Dendritic cell treated with granulocyte-macrophage colony-stimulating factor and Interleukin-4, amounts not matched to agents 40 ng/mL and 50 ng/mL, for 4 days (primary cell): ENCODE measurements at regions not wholly inside any gene's neighbourhood (a gene's known extent, or its start where the extent isn't known, plus 50 kb on each side); places are given as distances from the start of the nearest gene placed in this dataset.
"Not testable (repeated sequence)": the region's sequence is repeated elsewhere in the genome, so short reads cannot be mapped to it uniquely, and the experiment has no call there.

ENCODE experiments used
- H3K27ac Mint-ChIP-seq: one replicate; pipeline ENCODE4 v1.8.0; 2022; ENCODE audit warnings: mild to moderate bottlenecking, mixed read lengths
- H3K27me3 Mint-ChIP-seq: one replicate; pipeline ENCODE4 v1.8.0; 2022; ENCODE audit warnings: mild to moderate bottlenecking, mixed read lengths
- H3K36me3 Mint-ChIP-seq: one replicate; pipeline ENCODE4 v1.8.0; 2022; ENCODE audit warnings: low read depth, mixed read lengths
- H3K4me1 Mint-ChIP-seq: one replicate; pipeline ENCODE4 v1.8.0; 2022; ENCODE audit warnings: low read depth, mixed read lengths
- H3K4me3 Mint-ChIP-seq: one replicate; pipeline ENCODE4 v1.8.0; 2022; ENCODE audit warnings: mild to moderate bottlenecking, moderate library complexity, mixed read lengths
- H3K9me3 Mint-ChIP-seq: one replicate; pipeline ENCODE4 v1.8.0; 2022; ENCODE audit warnings: mixed read lengths
- intact Hi-C: fragments of 100-400 bp; cut with micrococcal nuclease; formaldehyde crosslinking; loops from one replicate; pipeline ENCODE4 v1.15.0; 2022

DNA sequence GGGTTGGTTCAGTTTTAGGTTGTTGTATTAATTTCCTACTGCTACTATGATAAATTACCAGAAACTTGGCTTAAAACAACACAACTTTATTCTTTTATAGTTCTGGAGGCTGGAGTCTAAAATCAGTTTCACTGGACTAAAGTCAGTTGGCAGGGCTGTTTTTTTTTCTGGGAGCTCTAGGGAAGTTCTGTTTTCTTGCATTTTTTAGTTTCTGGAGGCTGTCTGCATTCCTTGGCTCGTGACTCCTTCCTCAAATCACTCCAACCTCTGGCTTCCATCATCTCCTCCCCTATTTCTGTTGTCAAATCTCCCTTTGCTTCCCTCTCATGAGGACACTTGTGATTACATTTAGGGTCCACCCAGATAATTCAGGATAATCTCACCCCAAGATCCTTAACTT lies 51.3 kb upstream of the SUB1 start:
- Mint-ChIP-seq H3K4me1 (peaks cover 51% of the 10 kb centered on the region), H3K36me3 (no peaks in the 10 kb centered on the region), H3K27me3 (no peaks in the 10 kb centered on the region), H3K9me3 (peaks cover 8% of the 10 kb centered on the region), H3K27ac (no peak overlapping the region), H3K4me3 (no peak overlapping the region)
- intact Hi-C loops: no loop called here

- Mint-ChIP-seq H3K9me3 (peaks cover 8% of the 10 kb centered on the region), H3K27ac (no peak overlapping the region), H3K36me3 (no peaks in the 10 kb centered on the region), H3K27me3 (no peaks in the 10 kb centered on the region), H3K4me3 (no peak overlapping the region), H3K4me1 (peaks cover 33% of the 10 kb centered on the region)
- intact Hi-C loops: no loop called here
Measured at GRCh38 chr5:32531885-32532520, 53.4 kb upstream of the SUB1 start.

DNA sequence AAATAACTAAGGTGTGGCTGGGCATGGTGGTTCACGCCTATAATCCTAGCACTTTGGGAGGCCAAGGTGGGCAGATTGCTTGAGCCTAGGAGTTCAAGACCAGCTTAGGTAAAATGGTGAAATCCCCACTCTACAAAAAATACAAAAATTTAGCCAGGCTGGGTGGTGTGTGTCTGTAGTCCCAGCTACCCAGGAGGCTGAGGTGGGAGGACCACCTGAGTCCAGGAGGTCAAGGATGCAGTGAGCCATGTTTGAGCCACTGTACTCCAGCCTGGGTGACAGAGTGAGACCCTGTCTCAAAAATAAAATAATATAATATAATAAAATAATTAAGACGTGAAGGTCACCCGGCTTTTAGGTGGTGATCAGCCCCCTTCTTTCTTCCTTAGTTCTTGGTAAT lies 58.0 kb upstream of the SUB1 start:
- not testable (repeated sequence) for H3K27me3 Mint-ChIP-seq, H3K36me3 Mint-ChIP-seq, H3K4me3 Mint-ChIP-seq, H3K9me3 Mint-ChIP-seq
- intact Hi-C loops: loop anchor here (2.0 kb wide), 1 partner anchor 13 kb away; no protein-coding TSS in a partner anchor
- Mint-ChIP-seq H3K4me1 (peaks cover 50% of the 10 kb centered on the region), H3K27ac (peak overlapping the region; percentile 73)

GRCh38 chr5:32526810-32527209 lies 58.5 kb upstream of the SUB1 start:
- Mint-ChIP-seq H3K4me1 (peaks cover 50% of the 10 kb centered on the region), H3K4me3 (no peak overlapping the region), H3K36me3 (no peaks in the 10 kb centered on the region), H3K27me3 (peaks cover 3% of the 10 kb centered on the region), H3K27ac (peak overlapping the region; percentile 73), H3K9me3 (no peaks in the 10 kb centered on the region)
- intact Hi-C loops: loop anchor here (2.0 kb wide), 1 partner anchor 14 kb away; no protein-coding TSS in a partner anchor

DNA sequence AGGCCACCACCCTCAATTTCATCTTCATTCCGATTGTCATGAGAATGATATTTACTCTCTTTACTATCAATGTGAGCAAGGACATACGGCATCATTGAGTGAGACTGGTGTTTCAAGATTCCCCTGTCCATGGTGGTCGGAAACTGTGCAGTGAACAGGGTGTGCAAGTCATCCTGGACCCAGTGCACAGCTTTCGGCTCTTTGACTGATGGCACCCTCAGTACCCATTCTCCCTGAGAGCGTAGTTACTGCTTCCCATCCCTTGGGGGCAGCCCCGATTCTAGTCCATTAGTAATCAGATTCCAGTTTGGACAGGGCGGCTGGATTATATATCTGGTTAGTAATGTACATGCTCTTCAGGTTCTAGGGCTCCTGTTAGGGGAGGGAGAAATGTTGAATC lies 61.7 kb upstream of the SUB1 start:
- intact Hi-C loops: no loop called here
- Mint-ChIP-seq H3K4me3 (no peak overlapping the region), H3K36me3 (no peaks in the 10 kb centered on the region), H3K27ac (no peak overlapping the region), H3K4me1 (peaks cover 56% of the 10 kb centered on the region), H3K27me3 (peaks cover 3% of the 10 kb centered on the region), H3K9me3 (no peaks in the 10 kb centered on the region)

DNA sequence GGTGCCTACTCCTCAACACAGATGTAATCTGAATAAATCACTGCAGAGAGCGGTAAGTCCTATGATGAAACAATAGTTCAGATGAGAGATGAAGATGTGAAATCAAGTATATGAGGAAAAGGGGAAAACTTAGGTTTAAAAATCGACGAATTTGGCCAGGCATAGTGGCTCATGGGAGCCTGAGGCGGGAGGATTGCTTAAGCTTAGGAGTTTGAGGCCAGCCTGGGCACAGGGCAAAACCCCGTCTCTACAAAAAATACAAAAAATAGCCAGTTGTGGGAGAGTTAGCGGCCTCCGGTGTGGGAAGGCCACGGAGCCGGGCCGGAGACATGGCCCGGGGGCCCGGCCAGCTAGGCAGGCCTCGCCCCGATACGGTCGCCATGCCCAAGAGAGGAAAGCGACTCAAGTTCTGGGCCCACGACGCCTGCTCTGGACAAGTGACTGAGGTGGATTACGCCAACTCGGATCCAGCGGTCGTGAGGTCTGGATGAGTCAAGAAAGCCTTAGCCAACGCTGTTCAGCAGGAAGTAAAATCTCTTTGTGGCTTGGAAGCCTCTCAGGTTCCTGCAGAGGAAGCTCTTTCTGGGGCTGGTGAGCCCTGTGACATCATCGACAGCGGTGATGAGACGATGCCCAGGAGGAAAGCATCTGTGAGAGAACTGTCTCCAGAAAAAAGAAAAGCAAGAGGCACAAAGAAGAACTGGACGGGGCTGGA lies 62.8 kb upstream of the SUB1 start:
- H3K36me3 Mint-ChIP-seq: no peaks in the 10 kb centered on the region
- H3K4me1 Mint-ChIP-seq: peaks cover 56% of the 10 kb centered on the region
- peak overlapping the region; percentile 18 for H3K4me3 Mint-ChIP-seq
- peak overlapping the region; percentile 78 for H3K27ac Mint-ChIP-seq
- intact Hi-C loops: no loop called here
- peaks cover 3% of the 10 kb centered on the region for H3K27me3 Mint-ChIP-seq
- no peaks in the 10 kb centered on the region for H3K9me3 Mint-ChIP-seq

- no peaks in the 10 kb centered on the region for H3K36me3 Mint-ChIP-seq
- H3K4me1 Mint-ChIP-seq: peaks cover 49% of the 10 kb centered on the region
- no peak overlapping the region for H3K4me3 Mint-ChIP-seq
- intact Hi-C loops: no loop called here
- no peaks in the 10 kb centered on the region for H3K9me3 Mint-ChIP-seq
- peaks cover 3% of the 10 kb centered on the region for H3K27me3 Mint-ChIP-seq
- H3K27ac Mint-ChIP-seq: no peak overlapping the region
Measured at GRCh38 chr5:32521481-32521880, 63.9 kb upstream of the SUB1 start.

DNA sequence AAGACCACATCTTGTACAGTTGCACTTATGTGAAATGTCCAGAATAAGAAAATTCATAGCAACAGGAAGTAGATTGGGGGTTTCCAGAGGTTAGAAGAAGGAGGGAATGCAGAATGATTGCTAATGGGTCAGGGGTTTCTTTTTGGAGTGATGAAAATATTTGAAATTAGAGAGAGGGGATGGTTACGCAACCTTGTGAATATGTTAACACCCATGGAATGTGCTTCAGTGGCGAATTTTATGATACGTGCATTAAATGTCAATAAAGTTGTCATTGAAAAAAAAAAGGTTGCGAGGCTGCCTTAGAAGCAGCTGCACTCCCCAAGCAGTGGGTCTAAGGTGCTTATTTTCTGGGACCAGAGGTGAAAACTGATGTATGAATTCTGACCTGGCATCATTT lies 64.4 kb upstream of the SUB1 start:
- Mint-ChIP-seq H3K27ac (no peak overlapping the region), H3K9me3 (no peaks in the 10 kb centered on the region)

DNA sequence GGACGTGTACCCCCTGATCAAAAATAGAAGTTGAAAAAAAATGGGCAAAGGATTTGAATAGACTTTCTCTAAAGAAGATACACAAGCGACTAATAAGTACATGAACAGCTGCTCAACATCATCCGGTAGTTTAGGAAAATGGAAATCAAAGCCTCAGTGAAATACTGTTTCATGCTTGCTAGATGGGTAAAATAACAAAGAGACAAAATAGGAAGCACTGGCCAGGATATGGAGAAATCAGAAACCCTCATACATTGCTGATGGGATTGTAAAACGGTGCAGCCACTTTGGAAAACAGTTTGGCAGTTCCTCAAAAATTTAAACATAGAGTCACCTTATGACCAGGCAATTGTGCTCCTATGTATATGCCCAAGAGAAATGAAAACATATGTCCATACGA lies 65.0 kb upstream of the SUB1 start:
- H3K4me1 Mint-ChIP-seq: peaks cover 41% of the 10 kb centered on the region
- no peaks in the 10 kb centered on the region for H3K9me3 Mint-ChIP-seq
- H3K27me3 Mint-ChIP-seq: no peaks in the 10 kb centered on the region
- H3K27ac Mint-ChIP-seq: no peak overlapping the region
- no peak overlapping the region for H3K4me3 Mint-ChIP-seq
- intact Hi-C loops: no loop called here
- no peaks in the 10 kb centered on the region for H3K36me3 Mint-ChIP-seq

More for the DNA sequence above, 64.4 kb upstream of the SUB1 start:
- no peak overlapping the region for H3K4me3 Mint-ChIP-seq
- H3K4me1 Mint-ChIP-seq: peaks cover 47% of the 10 kb centered on the region
- H3K27me3 Mint-ChIP-seq: peaks cover 3% of the 10 kb centered on the region
- intact Hi-C loops: no loop called here
- H3K36me3 Mint-ChIP-seq: no peaks in the 10 kb centered on the region

DNA sequence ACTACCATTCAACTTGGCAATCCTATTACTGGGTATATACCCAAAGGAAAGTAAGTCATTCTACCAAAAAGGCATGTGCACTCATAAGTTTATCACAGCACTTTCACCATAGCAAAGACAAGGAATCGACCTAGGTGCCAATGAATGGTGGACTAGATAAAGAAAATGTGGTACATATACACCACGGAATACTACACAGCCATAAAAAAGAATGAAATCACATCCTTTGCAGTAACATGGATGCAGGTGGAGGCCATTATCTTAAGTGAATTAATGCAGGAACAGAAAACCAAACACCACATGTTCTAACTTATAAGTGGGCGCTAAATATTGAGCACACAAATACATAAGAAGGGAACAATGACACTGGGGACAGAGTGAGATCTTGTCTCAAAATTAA lies 65.8 kb upstream of the SUB1 start:
- H3K36me3 Mint-ChIP-seq: no peaks in the 10 kb centered on the region
- H3K27ac Mint-ChIP-seq: no peak overlapping the region
- no peak overlapping the region for H3K4me3 Mint-ChIP-seq
- intact Hi-C loops: no loop called here
- H3K9me3 Mint-ChIP-seq: no peaks in the 10 kb centered on the region
- H3K27me3 Mint-ChIP-seq: no peaks in the 10 kb centered on the region
- H3K4me1 Mint-ChIP-seq: peaks cover 42% of the 10 kb centered on the region

DNA sequence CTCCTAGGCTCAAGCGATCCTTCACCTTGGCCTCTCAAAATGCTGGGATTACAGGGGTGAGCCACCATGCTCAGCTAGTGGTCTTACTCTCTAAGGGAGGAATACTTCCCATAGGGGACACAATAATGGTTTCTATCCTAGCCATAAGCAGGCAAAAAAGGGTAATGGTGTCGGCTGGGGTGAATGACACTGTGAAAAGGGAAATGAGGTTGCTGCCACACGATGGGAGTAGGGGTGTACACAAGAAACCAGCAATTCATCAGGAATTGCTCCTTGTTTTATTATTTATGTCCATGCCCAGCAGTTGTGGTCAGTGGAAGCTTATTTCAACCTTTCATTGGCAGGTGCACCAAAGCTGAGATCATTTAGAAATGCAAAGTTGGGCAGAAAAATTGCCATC lies 70.3 kb upstream of the ZFR start:
- intact Hi-C loops: no loop called here

DNA sequence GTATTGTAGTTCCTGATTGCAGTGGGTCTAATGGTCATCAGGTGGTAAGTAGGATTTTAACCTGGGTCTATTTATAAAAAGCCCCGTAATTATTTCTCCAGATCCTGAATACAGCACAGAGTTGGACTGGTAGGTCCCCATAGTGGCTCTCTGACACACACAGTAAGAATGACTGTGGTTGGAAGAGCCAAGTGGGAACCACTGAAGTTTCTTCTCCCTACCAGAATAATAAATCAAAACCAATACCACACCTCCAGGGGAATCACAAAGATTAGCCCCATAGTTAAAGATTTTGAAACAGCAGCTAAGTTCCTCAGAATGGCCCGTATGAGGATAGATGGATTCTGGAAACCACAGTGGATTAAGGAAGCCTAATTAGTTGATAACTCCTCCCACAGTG lies 68.4 kb upstream of the ZFR start:
- Mint-ChIP-seq H3K9me3 (no peaks in the 10 kb centered on the region), H3K36me3 (no peaks in the 10 kb centered on the region), H3K27ac (no peak overlapping the region), H3K27me3 (no peaks in the 10 kb centered on the region), H3K4me1 (peaks cover 28% of the 10 kb centered on the region), H3K4me3 (no peak overlapping the region)
- intact Hi-C loops: no loop called here

More for the DNA sequence above, 70.3 kb upstream of the ZFR start:
- peaks cover 12% of the 10 kb centered on the region for H3K4me1 Mint-ChIP-seq
- H3K9me3 Mint-ChIP-seq: no peaks in the 10 kb centered on the region
- no peaks in the 10 kb centered on the region for H3K27me3 Mint-ChIP-seq
- no peaks in the 10 kb centered on the region for H3K36me3 Mint-ChIP-seq
- H3K4me3 Mint-ChIP-seq: no peak overlapping the region
- H3K27ac Mint-ChIP-seq: no peak overlapping the region

DNA sequence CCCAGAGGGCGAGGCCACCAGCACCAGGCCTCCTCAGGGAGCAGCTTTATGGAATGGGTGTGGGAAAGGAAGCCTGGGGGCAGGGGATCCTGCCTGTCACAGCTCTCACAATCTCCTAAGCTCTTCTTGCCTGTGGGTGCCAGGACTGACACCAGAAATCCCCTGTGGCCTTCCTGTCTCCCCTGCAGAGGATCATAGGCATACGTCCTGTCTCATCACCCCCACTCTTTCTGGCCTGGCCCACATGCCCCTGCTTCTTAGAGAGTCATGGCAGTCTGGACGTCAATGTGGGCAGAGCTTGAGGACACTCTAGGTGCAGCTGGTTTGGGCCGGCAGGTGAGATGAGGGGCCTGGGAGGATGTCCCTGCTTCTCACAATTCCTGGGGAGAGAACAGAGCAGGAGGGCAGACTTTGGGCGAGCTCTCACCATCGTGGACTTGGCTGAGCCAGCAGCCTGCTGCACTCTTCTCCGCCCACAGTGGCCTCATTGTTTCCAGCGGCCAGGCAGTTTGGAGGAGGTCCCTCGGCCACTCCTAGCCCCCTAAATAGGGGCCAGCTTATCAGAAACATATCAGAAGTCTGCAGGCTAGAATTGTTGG lies 67.3 kb upstream of the ZFR start:
- Mint-ChIP-seq H3K27me3 (no peaks in the 10 kb centered on the region), H3K4me1 (peaks cover 33% of the 10 kb centered on the region), H3K27ac (no peak overlapping the region), H3K9me3 (no peaks in the 10 kb centered on the region), H3K4me3 (no peak overlapping the region), H3K36me3 (no peaks in the 10 kb centered on the region)
- intact Hi-C loops: no loop called here

DNA sequence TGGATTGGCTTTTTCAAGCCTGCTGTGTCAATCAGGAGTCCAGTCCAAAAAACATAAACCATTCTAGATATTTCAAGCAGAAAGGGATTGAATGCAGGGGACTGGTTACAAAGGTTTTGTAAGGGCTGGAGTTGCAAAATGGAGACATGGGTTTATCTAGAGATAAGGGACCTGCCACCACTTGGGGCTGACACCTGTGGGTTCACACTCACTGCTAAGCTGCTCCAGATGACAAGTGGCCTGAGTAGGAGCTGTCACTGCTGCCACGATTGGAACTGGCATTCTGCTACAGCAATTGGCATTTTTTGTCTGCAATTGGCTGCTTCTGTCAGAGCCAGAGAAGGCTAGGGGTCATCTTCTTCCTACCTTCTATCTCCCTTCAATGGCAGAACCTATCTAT lies 66.3 kb upstream of the ZFR start:
- peaks cover 3% of the 10 kb centered on the region for H3K27me3 Mint-ChIP-seq
- H3K36me3 Mint-ChIP-seq: no peaks in the 10 kb centered on the region
- H3K4me1 Mint-ChIP-seq: peaks cover 33% of the 10 kb centered on the region
- no peaks in the 10 kb centered on the region for H3K9me3 Mint-ChIP-seq
- intact Hi-C loops: no loop called here
- no peak overlapping the region for H3K4me3 Mint-ChIP-seq
- no peak overlapping the region for H3K27ac Mint-ChIP-seq
